ENCODE measurements at regions not wholly inside any gene's neighbourhood (a gene's known extent, or its start where the extent isn't known, plus 50 kb on each side); places are given as distances from the start of the nearest gene placed in this dataset.

DNA sequence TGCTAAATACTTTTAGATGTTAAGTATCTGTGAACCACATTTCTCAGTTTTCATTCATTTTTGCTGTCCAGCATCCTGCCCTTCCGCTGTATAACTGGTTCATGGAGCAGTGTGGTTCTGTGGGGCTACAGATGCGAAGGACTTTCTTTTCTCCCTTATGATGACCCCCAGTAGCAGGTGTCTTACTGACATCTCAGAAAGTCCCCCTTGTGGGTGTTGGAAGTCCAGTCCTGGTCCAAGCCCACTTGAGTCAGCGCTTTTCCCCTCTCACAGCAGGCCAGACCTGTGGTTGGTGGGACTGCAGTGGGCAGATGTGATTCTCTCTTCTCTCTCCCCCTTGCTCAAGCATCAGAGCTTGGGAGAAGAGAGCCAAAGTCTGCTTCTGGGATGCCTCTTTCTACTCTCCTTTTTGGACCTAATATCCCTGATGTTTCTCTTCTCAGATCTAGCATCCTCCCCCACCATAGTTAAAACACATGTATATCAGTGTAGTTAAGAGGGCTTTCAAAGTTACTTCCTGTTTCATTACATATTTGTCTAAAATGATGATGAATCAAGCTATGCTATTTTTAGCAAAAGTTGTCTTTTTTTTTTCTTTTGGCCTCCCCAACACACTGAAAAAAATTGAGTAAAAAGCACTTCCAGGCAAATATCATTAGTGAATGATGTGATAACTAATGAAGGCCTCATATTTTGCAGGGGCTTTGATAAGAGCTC lies 119.5 kb upstream of the ZNF618 start:
- no peak for DNase-seq (ENCODE audit: insufficient read length, low spot score)
- TF ChIP-seq POLR2A (IDR thresholded peaks at IDR 0.05; ENCODE audit: low read depth, low read length): no peak
- no peak for FAIRE-seq

- DNase-seq (ENCODE audit: insufficient read length, low spot score) (no peak), FAIRE-seq (no peak)
- TF ChIP-seq POLR2A (IDR thresholded peaks at IDR 0.05; ENCODE audit: low read depth, low read length): no peak
Observed at GRCh38 chr9:113763429-113763828, 112.7 kb upstream of the ZNF618 start.

- FAIRE-seq: no peak
- DNase-seq (ENCODE audit: insufficient read length, low spot score): no peak
Observed at GRCh38 chr9:113764572-113764971, 111.5 kb upstream of the ZNF618 start.

GRCh38 chr9:113769412-113769811 lies 106.7 kb upstream of the ZNF618 start:
- DNase-seq (ENCODE audit: insufficient read length, low spot score) (no peak), FAIRE-seq (no peak)
- no peak for TF ChIP-seq POLR2A (IDR thresholded peaks at IDR 0.05; ENCODE audit: low read depth, low read length)

More at GRCh38 chr9:113764572-113764971, 111.5 kb upstream of the ZNF618 start:
- TF ChIP-seq POLR2A (IDR thresholded peaks at IDR 0.05; ENCODE audit: low read depth, low read length): no peak

DNA sequence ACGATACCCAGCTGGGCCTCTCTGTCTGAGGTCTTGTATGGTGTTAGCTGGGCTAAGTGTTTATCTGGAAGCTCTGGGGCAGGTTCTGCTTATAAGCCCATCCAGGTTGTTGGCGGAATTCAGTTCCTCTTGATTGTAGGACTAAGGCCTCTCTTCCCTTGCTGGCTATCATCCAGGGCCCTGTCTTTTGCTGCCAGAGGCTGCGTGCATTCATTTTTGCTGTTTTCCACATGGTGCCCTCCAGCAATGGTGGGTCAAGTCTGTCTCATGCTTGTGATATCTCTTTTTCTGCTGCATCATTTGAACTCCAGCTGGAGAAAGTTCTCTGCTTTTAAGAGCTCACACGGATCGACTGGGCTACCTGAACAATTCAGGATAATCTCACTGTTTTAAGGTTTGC lies 105.7 kb upstream of the ZNF618 start:
- FAIRE-seq (no peak), DNase-seq (ENCODE audit: insufficient read length, low spot score) (no peak)
- TF ChIP-seq POLR2A (IDR thresholded peaks at IDR 0.05; ENCODE audit: low read depth, low read length): no peak

DNA sequence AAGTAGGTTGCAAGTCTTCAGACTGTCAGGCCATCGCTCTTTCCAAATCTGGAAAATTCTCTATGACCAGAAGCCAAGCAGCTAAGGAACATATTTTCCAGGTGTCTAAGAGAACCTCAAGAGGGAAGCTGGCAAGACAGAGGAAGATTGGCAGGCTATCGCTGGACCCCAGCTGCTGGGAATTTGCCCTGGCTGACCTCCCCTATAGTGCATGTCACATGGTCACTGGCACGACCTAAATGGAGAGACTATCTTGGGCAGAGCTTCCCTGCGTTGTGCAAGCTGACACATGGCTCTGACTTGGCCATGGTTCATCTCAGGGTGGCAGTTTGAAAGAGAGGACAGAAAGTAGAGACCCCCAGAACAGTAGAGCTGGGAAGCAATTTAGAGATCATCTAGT lies 104.9 kb upstream of the ZNF618 start:
- TF ChIP-seq POLR2A (IDR thresholded peaks at IDR 0.05; ENCODE audit: low read depth, low read length): no peak
- no peak for FAIRE-seq

DNA sequence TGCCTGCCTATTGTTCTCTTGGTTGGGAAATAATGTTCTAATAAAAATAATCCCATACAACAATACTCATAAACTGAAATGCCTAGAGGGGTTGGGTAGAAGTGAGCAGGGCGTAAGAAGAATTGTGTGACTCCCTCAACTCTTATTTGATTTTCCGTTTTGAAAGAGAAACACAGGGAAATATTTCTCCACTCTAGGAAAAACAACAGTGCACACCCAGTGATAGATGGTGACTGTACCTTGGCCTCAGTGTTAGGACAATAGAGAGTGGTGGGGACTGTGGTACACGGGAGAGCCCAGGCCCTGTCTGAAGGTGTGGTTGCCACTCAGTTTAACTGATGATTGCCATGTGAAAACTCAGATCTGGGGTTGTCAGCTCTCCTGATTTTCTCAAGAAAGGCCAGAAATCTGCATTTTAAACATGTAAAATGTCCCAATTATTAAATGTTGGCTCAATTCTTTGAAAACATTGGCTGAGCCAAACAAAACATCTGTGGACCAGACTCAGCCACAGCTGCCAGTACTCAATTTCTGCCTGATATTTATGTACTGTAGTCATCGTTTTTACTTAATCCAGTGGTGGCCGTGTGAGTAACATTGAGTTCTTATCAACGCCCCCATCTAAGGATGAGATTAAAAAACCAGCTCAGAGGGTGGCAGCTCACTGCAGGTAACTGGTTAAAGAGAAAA lies 103.8 kb upstream of the ZNF618 start:
- FAIRE-seq (no peak), DNase-seq (ENCODE audit: insufficient read length, low spot score) (no peak)
- TF ChIP-seq POLR2A (IDR thresholded peaks at IDR 0.05; ENCODE audit: low read depth, low read length): no peak

More for the DNA sequence above, 104.9 kb upstream of the ZNF618 start:
- DNase-seq (ENCODE audit: insufficient read length, low spot score): no peak

GRCh38 chr9:113774963-113775362 lies 101.1 kb upstream of the ZNF618 start:
- DNase-seq (ENCODE audit: insufficient read length, low spot score) (no peak), FAIRE-seq (no peak)
- TF ChIP-seq POLR2A (IDR thresholded peaks at IDR 0.05; ENCODE audit: low read depth, low read length): no peak

DNA sequence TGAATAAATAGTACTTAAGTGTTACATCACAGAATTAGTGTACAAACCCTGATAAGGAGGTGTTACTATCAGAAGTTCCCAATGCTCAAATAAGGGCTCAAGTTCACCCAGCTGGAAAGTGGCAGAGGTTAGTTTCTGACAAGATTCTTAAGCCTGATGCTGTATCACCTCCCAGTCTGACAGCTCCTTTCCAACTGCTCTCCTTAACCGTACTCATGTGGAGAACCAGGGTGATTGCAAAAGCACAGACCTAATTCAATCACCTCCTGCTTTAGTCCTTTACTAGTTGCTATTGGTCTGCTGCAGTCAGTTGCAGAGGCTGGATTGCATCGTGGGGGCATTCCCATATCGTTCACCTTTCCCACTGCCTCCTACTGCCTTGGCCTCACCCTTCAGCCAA lies 100.4 kb upstream of the ZNF618 start:
- DNase-seq (ENCODE audit: insufficient read length, low spot score): no peak
- FAIRE-seq: no peak
- no peak for TF ChIP-seq POLR2A (IDR thresholded peaks at IDR 0.05; ENCODE audit: low read depth, low read length)

DNA sequence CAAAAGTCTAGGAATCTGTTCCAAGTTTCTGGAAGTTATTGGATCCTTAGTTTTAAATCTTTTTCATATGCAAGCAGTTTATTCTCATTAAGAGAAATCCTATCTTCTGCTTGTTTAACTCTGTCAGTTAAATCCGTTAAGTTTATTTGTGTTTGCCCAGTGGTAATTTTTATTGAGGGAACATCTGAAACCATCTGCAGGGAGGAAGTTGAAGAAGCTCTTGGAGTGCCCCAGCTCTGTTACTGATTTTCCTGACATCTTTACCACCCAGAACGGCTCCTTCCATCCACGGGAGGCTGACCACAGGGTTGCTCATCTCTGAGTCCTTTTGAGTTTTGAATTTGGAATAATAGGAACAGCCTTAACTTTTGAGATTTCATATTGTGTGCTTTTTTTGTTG lies 99.9 kb upstream of the ZNF618 start:
- DNase-seq (ENCODE audit: insufficient read length, low spot score) (no peak), FAIRE-seq (no peak)
- TF ChIP-seq POLR2A (IDR thresholded peaks at IDR 0.05; ENCODE audit: low read depth, low read length): no peak

DNA sequence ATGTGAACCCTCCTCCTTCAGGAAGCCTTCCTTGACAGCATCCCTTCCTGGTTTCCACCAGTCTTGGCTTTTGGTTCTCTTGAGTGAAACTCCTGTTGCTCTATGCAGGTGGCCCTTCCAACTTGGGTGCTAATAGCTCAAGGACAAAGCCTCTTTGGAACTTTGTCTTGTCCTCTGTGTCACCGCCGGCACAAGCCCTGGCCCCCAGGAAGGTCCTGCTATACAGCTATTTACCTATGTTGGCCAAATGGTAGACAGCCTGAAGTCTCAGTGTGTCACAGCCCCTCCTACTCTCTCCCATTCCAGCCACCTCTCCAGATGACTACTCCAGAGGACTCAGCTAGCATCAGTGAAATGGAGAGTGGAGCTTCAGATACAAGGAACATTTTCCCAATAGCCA lies 94.7 kb upstream of the ZNF618 start:
- DNase-seq (ENCODE audit: insufficient read length, low spot score) (no peak), FAIRE-seq (no peak)
- TF ChIP-seq POLR2A (IDR thresholded peaks at IDR 0.05; ENCODE audit: low read depth, low read length): no peak

GRCh38 chr9:113781896-113782295 lies 94.2 kb upstream of the ZNF618 start:
- FAIRE-seq: no peak
- no peak for DNase-seq (ENCODE audit: insufficient read length, low spot score)
- no peak for TF ChIP-seq POLR2A (IDR thresholded peaks at IDR 0.05; ENCODE audit: low read depth, low read length)

GRCh38 chr9:113783475-113783874 lies 92.6 kb upstream of the ZNF618 start:
- DNase-seq (ENCODE audit: insufficient read length, low spot score): no peak
- FAIRE-seq: no peak
- no peak for TF ChIP-seq POLR2A (IDR thresholded peaks at IDR 0.05; ENCODE audit: low read depth, low read length)

DNA sequence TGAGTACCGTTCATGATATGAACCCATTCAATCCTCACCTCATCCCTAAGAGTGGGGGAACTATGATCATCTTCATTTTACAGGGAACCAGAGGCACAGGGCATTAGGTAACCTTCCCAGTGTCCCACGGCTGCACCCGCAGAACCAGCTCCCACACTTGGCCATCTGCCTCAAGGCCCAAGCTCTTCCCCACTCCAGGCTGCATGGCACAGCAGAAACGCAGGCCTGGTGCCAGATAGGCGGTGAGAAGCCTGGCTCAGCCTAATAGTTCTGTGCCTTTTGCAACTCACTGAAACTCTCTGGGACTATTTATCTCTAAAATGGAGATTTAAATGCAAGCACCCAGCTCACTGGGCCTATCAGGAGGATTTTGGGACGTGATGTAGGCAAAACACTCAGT lies 90.8 kb upstream of the ZNF618 start:
- no peak for TF ChIP-seq POLR2A (IDR thresholded peaks at IDR 0.05; ENCODE audit: low read depth, low read length)
- FAIRE-seq (no peak), DNase-seq (ENCODE audit: insufficient read length, low spot score) (no peak)

GRCh38 chr9:113786071-113786470 lies 90.0 kb upstream of the ZNF618 start:
- DNase-seq (ENCODE audit: insufficient read length, low spot score): no peak
- no peak for FAIRE-seq
- TF ChIP-seq POLR2A (IDR thresholded peaks at IDR 0.05; ENCODE audit: low read depth, low read length): no peak

Measured in H54 (cell line).